ENCODE measurements at regions not wholly inside any gene's neighbourhood (a gene's known extent, or its start where the extent isn't known, plus 50 kb on each side); places are given as distances from the start of the nearest gene placed in this dataset.

- TF ChIP-seq CTCF (IDR thresholded peaks at IDR 0.05; ENCODE audit: low read length) (no peak), EZH2phosphoT487 (IDR thresholded peaks at IDR 0.05; ENCODE audit: low read length) (no peak)
- DNase-seq: no peak
- no peak overlapping the region for H3K9ac ChIP-seq (ENCODE audit: low read length)
Measured at GRCh38 chr1:166570954-166571353, 268.3 kb upstream of the POGK start.

GRCh38 chr1:166573199-166573598 is 266.1 kb upstream of the POGK start:
- no peaks in the 10 kb centered on the region for H3K27me3 ChIP-seq (replicated peaks; ENCODE audit: insufficient read depth, low read length)
- DNase-seq: no peak

More at GRCh38 chr1:166570954-166571353, 268.3 kb upstream of the POGK start:
- Histone ChIP-seq H3K9me2 (replicated peaks; ENCODE audit: insufficient read depth, low read length) (no peaks in the 10 kb centered on the region), H3K27me3 (replicated peaks; ENCODE audit: insufficient read depth, low read length) (no peaks in the 10 kb centered on the region), H3K4me3 (ENCODE audit: low read length) (no peak overlapping the region), H3K4me2 (ENCODE audit: low read depth, low read length) (no peak overlapping the region), H3K9me3 (replicated peaks; ENCODE audit: insufficient read depth, low read length) (no peaks in the 10 kb centered on the region), H3K27ac (ENCODE audit: low read length) (no peak overlapping the region), H3K79me2 (ENCODE audit: low read length) (no peaks in the 10 kb centered on the region), H3F3A (ENCODE audit: insufficient read depth, low read length) (no peaks in the 10 kb centered on the region), H3K4me1 (ENCODE audit: low read length) (no peaks in the 10 kb centered on the region), H2AFZ (ENCODE audit: low read length) (no peak overlapping the region), H3K36me3 (replicated peaks; ENCODE audit: insufficient read depth, low read length) (no peaks in the 10 kb centered on the region), H4K20me1 (ENCODE audit: insufficient read depth, low read length) (no peaks in the 10 kb centered on the region)

GRCh38 chr1:166579557-166580501 is 259.4 kb upstream of the POGK start:
- 0 out of 2 replicates have a peak, but pooled peaks cover under 1% of the 10 kb centered on the region for H3K4me1 ChIP-seq (ENCODE audit: low read length)
- no peak overlapping the region for H2AFZ ChIP-seq (ENCODE audit: low read length)
- H3K9ac ChIP-seq (ENCODE audit: low read length): no peak overlapping the region
- no peaks in the 10 kb centered on the region for H3F3A ChIP-seq (ENCODE audit: insufficient read depth, low read length)
- H3K27ac ChIP-seq (ENCODE audit: low read length): no peak overlapping the region
- no peaks in the 10 kb centered on the region for H4K20me1 ChIP-seq (ENCODE audit: insufficient read depth, low read length)
- H3K9me3 ChIP-seq (replicated peaks; ENCODE audit: insufficient read depth, low read length): no peaks in the 10 kb centered on the region
- no peaks in the 10 kb centered on the region for H3K27me3 ChIP-seq (replicated peaks; ENCODE audit: insufficient read depth, low read length)
- no peak overlapping the region for H3K4me3 ChIP-seq (ENCODE audit: low read length)
- H3K9me2 ChIP-seq (replicated peaks; ENCODE audit: insufficient read depth, low read length): no peaks in the 10 kb centered on the region
- DNase-seq: no peak
- no peaks in the 10 kb centered on the region for H3K36me3 ChIP-seq (replicated peaks; ENCODE audit: insufficient read depth, low read length)
- H3K79me2 ChIP-seq (ENCODE audit: low read length): no peaks in the 10 kb centered on the region
- no peak overlapping the region for H3K4me2 ChIP-seq (ENCODE audit: low read depth, low read length)
- TF ChIP-seq EZH2phosphoT487 (IDR thresholded peaks at IDR 0.05; ENCODE audit: low read length) (no peak), EZH2 (optimal IDR thresholded peaks at IDR 0.05; ENCODE audit: low read depth, low read length) (no peak), CTCF (IDR thresholded peaks at IDR 0.05; ENCODE audit: low read length) (no peak)

More at GRCh38 chr1:166573199-166573598, 266.1 kb upstream of the POGK start:
- no peaks in the 10 kb centered on the region for H3K9me2 ChIP-seq (replicated peaks; ENCODE audit: insufficient read depth, low read length)
- H3K36me3 ChIP-seq (replicated peaks; ENCODE audit: insufficient read depth, low read length): no peaks in the 10 kb centered on the region
- H3K9ac ChIP-seq (ENCODE audit: low read length): no peak overlapping the region
- no peaks in the 10 kb centered on the region for H3K9me3 ChIP-seq (replicated peaks; ENCODE audit: insufficient read depth, low read length)
- no peak overlapping the region for H3K4me2 ChIP-seq (ENCODE audit: low read depth, low read length)
- no peak overlapping the region for H3K27ac ChIP-seq (ENCODE audit: low read length)
- H3F3A ChIP-seq (ENCODE audit: insufficient read depth, low read length): no peaks in the 10 kb centered on the region
- no peak overlapping the region for H3K4me3 ChIP-seq (ENCODE audit: low read length)
- H3K79me2 ChIP-seq (ENCODE audit: low read length): no peaks in the 10 kb centered on the region
- H2AFZ ChIP-seq (ENCODE audit: low read length): no peak overlapping the region
- H4K20me1 ChIP-seq (ENCODE audit: insufficient read depth, low read length): no peaks in the 10 kb centered on the region
- no peak for TF ChIP-seq EZH2 (optimal IDR thresholded peaks at IDR 0.05; ENCODE audit: low read depth, low read length)
- no peaks in the 10 kb centered on the region for H3K4me1 ChIP-seq (ENCODE audit: low read length)

GRCh38 chr1:166588741-166589140 is 250.5 kb upstream of the POGK start:
- no peaks in the 10 kb centered on the region for H3K9me2 ChIP-seq (replicated peaks; ENCODE audit: insufficient read depth, low read length)
- H3K4me1 ChIP-seq (ENCODE audit: low read length): peaks cover 4% of the 10 kb centered on the region; the same call in 1 of the 2 replicates
- H3K4me2 ChIP-seq (ENCODE audit: low read depth, low read length): no peak overlapping the region
- H2AFZ ChIP-seq (ENCODE audit: low read length): no peak overlapping the region
- no peak overlapping the region for H3K4me3 ChIP-seq (ENCODE audit: low read length)
- H3K27me3 ChIP-seq (replicated peaks; ENCODE audit: insufficient read depth, low read length): no peaks in the 10 kb centered on the region
- DNase-seq: no peak
- H3K27ac ChIP-seq (ENCODE audit: low read length): no peak overlapping the region
- no peak for TF ChIP-seq EZH2phosphoT487 (IDR thresholded peaks at IDR 0.05; ENCODE audit: low read length)
- TF ChIP-seq EZH2 (optimal IDR thresholded peaks at IDR 0.05; ENCODE audit: low read depth, low read length): no peak
- no peak for TF ChIP-seq CTCF (IDR thresholded peaks at IDR 0.05; ENCODE audit: low read length)
- no peaks in the 10 kb centered on the region for H4K20me1 ChIP-seq (ENCODE audit: insufficient read depth, low read length)
- no peaks in the 10 kb centered on the region for H3K9me3 ChIP-seq (replicated peaks; ENCODE audit: insufficient read depth, low read length)
- no peak overlapping the region for H3K9ac ChIP-seq (ENCODE audit: low read length)
- H3K36me3 ChIP-seq (replicated peaks; ENCODE audit: insufficient read depth, low read length): no peaks in the 10 kb centered on the region
- H3K79me2 ChIP-seq (ENCODE audit: low read length): no peaks in the 10 kb centered on the region
- no peaks in the 10 kb centered on the region for H3F3A ChIP-seq (ENCODE audit: insufficient read depth, low read length)

Data from MM.1S (cell line).